Fibroblast of pulmonary artery (primary cell): ENCODE measurements at regions not wholly inside any gene's neighbourhood (a gene's known extent, or its start where the extent isn't known, plus 50 kb on each side); places are given as distances from the start of the nearest gene placed in this dataset.

ENCODE experiments used
- DNase-seq: peaks from one replicate; pipeline ENCODE4 v3.0.0-alpha.2; 2010; ENCODE audit warnings: low read depth
- H3K4me3 ChIP-seq: replicated peaks from 2 replicates; pipeline ENCODE4 v1.5.1; 2011; ENCODE audit warnings: low read depth, mild to moderate bottlenecking, control low read depth, low read length, moderate library complexity
- TF ChIP-seq, protein P1 (sequence below): IDR thresholded peaks from 2 replicates; pipeline ENCODE4 v1.5.1; 2011; ENCODE audit warnings: mild to moderate bottlenecking, control low read depth, low read length, inconsistent platforms; ENCODE audit errors: missing control alignments

DNA sequence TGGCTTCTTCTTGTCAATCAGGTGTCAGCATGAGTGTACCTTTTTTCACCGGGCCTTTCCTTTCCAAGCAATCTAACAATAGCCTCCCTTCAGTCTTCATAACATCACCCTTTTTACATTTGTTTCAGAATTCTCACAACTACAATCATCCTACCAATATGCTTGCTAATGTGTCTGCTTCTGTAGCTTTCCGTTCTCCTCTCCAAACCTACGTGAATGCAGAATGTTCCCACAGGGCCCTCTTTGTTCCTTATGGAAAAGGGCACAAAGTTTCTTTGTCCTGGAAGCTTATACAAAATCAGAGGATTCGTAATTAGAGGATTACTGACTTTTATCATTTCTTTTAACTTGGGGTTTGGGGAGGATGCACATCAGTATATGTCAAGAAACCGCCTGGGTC, 461.8 kb downstream of the CENPC start:
- H3K4me3 ChIP-seq = no peak overlapping the region
- DNase-seq = no peak
- TF ChIP-seq, protein P1, sequence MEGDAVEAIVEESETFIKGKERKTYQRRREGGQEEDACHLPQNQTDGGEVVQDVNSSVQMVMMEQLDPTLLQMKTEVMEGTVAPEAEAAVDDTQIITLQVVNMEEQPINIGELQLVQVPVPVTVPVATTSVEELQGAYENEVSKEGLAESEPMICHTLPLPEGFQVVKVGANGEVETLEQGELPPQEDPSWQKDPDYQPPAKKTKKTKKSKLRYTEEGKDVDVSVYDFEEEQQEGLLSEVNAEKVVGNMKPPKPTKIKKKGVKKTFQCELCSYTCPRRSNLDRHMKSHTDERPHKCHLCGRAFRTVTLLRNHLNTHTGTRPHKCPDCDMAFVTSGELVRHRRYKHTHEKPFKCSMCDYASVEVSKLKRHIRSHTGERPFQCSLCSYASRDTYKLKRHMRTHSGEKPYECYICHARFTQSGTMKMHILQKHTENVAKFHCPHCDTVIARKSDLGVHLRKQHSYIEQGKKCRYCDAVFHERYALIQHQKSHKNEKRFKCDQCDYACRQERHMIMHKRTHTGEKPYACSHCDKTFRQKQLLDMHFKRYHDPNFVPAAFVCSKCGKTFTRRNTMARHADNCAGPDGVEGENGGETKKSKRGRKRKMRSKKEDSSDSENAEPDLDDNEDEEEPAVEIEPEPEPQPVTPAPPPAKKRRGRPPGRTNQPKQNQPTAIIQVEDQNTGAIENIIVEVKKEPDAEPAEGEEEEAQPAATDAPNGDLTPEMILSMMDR = no peak

DNA sequence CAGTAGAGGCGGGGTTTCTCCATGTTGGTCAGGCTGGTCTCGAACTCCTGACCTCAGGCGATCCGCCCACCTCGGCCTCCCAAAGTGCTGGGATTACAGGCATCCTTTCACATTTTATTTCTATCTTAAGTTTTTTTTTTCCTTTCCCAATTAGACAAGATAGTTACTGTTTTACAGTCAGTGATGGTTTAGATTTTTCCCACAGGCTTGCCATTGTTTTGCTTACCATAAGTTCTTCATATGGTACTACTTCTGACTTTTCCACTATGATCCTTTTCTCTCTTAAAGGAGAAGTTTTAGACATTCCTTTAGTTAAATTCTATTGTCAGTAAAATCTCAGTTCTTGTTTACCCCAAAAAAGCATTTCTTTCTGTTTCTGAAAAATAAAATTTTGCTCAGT, 462.6 kb downstream of the CENPC start:
- no peak for DNase-seq
- no peak overlapping the region for H3K4me3 ChIP-seq
- TF ChIP-seq, protein P1 = no peak

DNA sequence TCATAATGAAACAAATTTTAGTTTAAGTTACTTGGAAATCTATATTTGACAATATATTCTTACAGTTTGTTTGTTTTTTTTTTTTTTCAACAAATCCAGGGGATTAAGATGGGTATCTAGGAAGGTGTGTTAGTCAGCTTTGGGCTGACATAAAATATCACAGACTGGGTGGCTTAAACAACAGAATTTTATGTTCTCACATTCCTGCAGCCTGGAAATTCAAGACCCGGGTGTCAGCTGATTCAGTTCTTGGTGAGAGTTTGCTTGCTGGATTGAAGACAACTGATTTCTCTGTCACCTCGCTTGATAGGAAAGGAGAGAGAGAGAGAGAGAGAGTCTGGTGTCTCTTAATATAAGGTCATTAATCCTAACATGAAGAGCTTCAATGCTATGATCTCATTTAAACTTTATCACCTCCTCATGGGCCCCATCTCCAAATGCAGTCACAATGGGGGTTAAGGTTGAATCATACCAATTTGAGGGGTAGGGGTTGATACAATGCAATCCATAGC, 465.2 kb downstream of the CENPC start:
- no peak overlapping the region for H3K4me3 ChIP-seq
- DNase-seq = no peak
- TF ChIP-seq, protein P1 = no peak

DNA sequence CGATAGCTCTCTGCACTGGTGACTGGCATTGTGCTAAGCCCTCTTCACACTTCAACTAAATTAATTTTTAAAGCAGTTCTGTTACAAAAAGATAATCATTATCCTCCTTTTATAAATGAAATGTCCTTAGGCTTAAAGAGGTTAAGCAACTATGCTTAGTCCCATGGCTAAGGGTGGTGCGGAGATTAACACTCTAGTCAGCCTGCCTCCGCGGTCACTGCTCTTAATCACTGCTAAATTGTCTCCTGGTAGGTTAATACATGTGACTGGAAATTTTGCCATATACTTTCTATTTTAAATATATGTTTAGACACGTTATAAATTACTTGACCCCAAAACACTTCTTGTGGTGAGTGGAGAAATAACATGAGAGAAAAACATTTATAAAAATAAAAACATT, 473.7 kb downstream of the CENPC start:
- H3K4me3 ChIP-seq = no peak overlapping the region
- DNase-seq = no peak
- TF ChIP-seq, protein P1 = no peak

DNA sequence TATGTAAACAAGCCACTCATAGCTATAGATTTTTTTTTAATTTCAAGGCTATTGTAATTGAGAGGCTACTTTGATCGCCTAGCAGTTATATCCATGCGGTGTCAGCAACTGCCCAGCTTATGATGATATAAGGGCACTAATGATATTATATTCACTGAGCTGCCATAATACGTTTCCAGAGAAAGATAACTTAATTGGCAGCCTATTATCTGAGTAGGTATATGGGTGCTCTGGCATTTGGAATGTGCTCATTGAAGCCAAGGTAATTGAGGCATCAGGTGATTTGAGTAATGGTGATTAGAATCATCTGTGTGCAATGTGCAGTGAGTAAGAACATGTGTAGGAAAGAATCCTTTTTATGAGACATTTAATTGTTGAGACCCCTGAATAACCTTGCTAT, 490.0 kb downstream of the CENPC start:
- H3K4me3 ChIP-seq = no peak overlapping the region
- DNase-seq = no peak
- TF ChIP-seq, protein P1 = no peak

DNA sequence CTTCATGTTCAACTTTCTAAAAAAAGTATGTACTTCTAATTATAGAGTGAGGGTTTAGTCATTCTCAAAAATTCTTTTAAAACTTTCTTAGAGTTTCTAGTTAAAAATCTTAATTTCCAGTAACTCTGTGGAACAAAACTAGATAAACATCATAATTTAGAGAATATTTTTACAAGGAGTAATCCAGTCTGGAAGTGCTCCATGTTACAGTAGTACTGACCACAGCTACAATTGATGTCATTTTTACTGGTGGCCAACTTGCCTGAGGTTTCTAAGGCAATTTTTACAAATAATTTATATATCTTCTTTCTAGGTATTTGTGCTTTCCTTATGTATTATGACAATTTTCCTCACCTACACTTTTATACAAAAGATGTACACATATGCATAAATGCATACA, 490.4 kb downstream of the CENPC start:
- TF ChIP-seq, protein P1 = no peak
- no peak overlapping the region for H3K4me3 ChIP-seq
- no peak for DNase-seq
